Transverse colon (tissue), 3 donors: ENCODE measurements at regions not wholly inside any gene's neighbourhood (a gene's known extent, or its start where the extent isn't known, plus 50 kb on each side); places are given as distances from the start of the nearest gene placed in this dataset.

Source experiments
- POLR2A ChIP-seq: fragments of 450-650 bp; IDR thresholded peaks from one replicate; pipeline ENCODE4 v1.6.1; 2016; ENCODE audit warnings: antibody characterized with exemption, mild to moderate bottlenecking, moderate library complexity
- TF ChIP-seq, protein P1 (sequence below), 5 experiments: fragments of 200-600 bp in 3 of 5; fragments of 450-650 bp in 2 of 5; sonication (generic) in 3 of 5; IDR thresholded peaks; 1 replicate in 2 of 5; 2 replicates in 3 of 5; pipeline ENCODE4 v1.5.1; 2016 to 2017; ENCODE audit warnings: antibody characterized with exemption in 5 of 5, inconsistent platforms in 3 of 5, mild to moderate bottlenecking in 2 of 5, moderate library complexity in 1 of 5

DNA sequence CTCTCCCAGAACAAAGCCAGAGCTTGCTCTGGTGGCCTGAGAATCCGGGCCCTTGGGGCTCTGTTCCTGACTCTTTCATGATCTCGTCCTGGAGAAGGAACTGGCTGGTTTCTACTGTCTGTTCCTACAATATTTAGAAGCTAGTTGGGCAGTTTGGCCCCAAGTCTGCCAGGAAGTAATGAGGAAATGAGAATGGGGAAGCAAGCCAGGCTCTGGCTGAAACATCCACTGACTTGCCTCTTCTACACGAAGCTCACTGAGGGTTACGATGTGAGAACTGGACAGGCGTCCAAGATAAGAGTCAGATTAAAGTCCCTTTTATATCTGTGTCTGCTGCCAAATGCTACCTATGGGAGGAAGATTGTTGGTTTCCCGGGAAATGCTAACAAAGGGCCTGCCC, 110.0 kb upstream of the KIRREL3 start:
- TF ChIP-seq, protein P1, sequence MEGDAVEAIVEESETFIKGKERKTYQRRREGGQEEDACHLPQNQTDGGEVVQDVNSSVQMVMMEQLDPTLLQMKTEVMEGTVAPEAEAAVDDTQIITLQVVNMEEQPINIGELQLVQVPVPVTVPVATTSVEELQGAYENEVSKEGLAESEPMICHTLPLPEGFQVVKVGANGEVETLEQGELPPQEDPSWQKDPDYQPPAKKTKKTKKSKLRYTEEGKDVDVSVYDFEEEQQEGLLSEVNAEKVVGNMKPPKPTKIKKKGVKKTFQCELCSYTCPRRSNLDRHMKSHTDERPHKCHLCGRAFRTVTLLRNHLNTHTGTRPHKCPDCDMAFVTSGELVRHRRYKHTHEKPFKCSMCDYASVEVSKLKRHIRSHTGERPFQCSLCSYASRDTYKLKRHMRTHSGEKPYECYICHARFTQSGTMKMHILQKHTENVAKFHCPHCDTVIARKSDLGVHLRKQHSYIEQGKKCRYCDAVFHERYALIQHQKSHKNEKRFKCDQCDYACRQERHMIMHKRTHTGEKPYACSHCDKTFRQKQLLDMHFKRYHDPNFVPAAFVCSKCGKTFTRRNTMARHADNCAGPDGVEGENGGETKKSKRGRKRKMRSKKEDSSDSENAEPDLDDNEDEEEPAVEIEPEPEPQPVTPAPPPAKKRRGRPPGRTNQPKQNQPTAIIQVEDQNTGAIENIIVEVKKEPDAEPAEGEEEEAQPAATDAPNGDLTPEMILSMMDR (IDR thresholded peaks at IDR 0.05) = no peak
- TF ChIP-seq POLR2A = no peak
